HepG2 (cell line): ENCODE measurements at regions not wholly inside any gene's neighbourhood (a gene's known extent, or its start where the extent isn't known, plus 50 kb on each side); places are given as distances from the start of the nearest gene placed in this dataset.

ENCODE experiments used
- ATAC-seq: fragments of 200-7000 bp; cut with Tn5 transposase; 3 replicates; pipeline ENCODE4 v1.9.1; 2020; ENCODE audit warnings: mild to moderate bottlenecking, moderate library complexity
- BruUV-seq: library from RNA; stranded (reverse); fragments of 400-500 nt; replicated peaks from 2 replicates; lab custom pipeline; 2021; lab: Mats Ljungman, UMichigan
- CTCF ChIA-PET: fragments of 300-600 bp; formaldehyde crosslinking; extraction: SDS; loops from one replicate; lab custom pipeline; 2021; ENCODE audit warnings: low total read pairs, inconsistent platforms, low intra/inter-chr PET ratio; lab: Yijun Ruan, JAX
- POLR2A ChIA-PET: fragments of 350-600 bp; sonication (Branson Sonifier 250); formaldehyde crosslinking; loops from one replicate; lab custom pipeline; 2020; ENCODE audit warnings: antibody characterized with exemption, inconsistent platforms; lab: Yijun Ruan, JAX
- DNase-seq: peaks from one replicate; pipeline ENCODE4 v3.0.0-alpha.2; 2015; ENCODE audit warnings: low spot score
- FAIRE-seq: peaks from 3 replicates; lab custom pipeline; 2011; peaks lifted over from hg19 to GRCh38; lab: Jason Lieb, UNC
- H2AFZ ChIP-seq: one replicate; pipeline ENCODE4 v1.6.1; 2011; ENCODE audit warnings: low read length, inconsistent platforms
- H3K27ac ChIP-seq: fragments of 300-600 bp; 3 replicates; pipeline ENCODE4 v1.8.0; 2011; ENCODE audit warnings: mixed run types, mild to moderate bottlenecking, mixed read lengths, low read length, inconsistent platforms; ENCODE audit not compliant: insufficient read depth; ENCODE audit errors: extremely low read length
- H3K27me3 ChIP-seq, 2 experiments: fragments of 200-600 bp in 1 of 2; 2 replicates in 1 of 2; 3 replicates in 1 of 2; pipeline versions ENCODE4 v1.6.0 to v1.8.0; 2011; ENCODE audit warnings: low read length in 2 of 2, mild to moderate bottlenecking in 2 of 2, moderate library complexity in 2 of 2, inconsistent platforms in 1 of 2; ENCODE audit not compliant: insufficient read depth in 2 of 2, control insufficient read depth in 1 of 2
- H3K36me3 ChIP-seq, 2 experiments: fragments of 200-600 bp in 1 of 2; replicated peaks in 1 of 2; 2 replicates in 1 of 2; 3 replicates in 1 of 2; pipeline versions ENCODE4 v1.5.1 to v1.8.0; 2011; ENCODE audit warnings: low read length in 2 of 2, inconsistent platforms in 1 of 2; ENCODE audit not compliant: insufficient read depth in 2 of 2, control insufficient read depth in 1 of 2
- H3K4me1 ChIP-seq: 2 replicates; pipeline ENCODE4 v1.5.1; 2012; ENCODE audit warnings: low read length, inconsistent platforms; ENCODE audit not compliant: insufficient read depth
- H3K4me2 ChIP-seq: 2 replicates; pipeline ENCODE4 v1.6.0; 2011; ENCODE audit warnings: low read depth, low read length, inconsistent platforms
- H3K4me3 ChIP-seq, 3 experiments: fragments of 200-600 bp in 1 of 3; sonication (generic), shearing (Covaris generic) in 1 of 3; replicated peaks in 1 of 3; 2 replicates each; pipeline ENCODE4 v1.5.1; 2011 to 2016; ENCODE audit warnings: low read length in 3 of 3, inconsistent platforms in 2 of 3, low read depth in 2 of 3, mild to moderate bottlenecking in 2 of 3, control low read depth in 1 of 3, mixed read lengths in 1 of 3; ENCODE audit not compliant: insufficient read depth in 1 of 3
- H3K79me2 ChIP-seq: one replicate; pipeline ENCODE4 v1.6.1; 2011; ENCODE audit warnings: low read length, inconsistent platforms; ENCODE audit not compliant: insufficient read depth
- H3K9ac ChIP-seq: 2 replicates; pipeline ENCODE4 v1.6.0; 2011; ENCODE audit warnings: mild to moderate bottlenecking, low read depth, low read length, inconsistent platforms; ENCODE audit not compliant: insufficient read depth
- H3K9me3 ChIP-seq: 2 replicates; pipeline ENCODE4 v1.5.1; 2012; ENCODE audit warnings: mild to moderate bottlenecking, low read length
- H4K20me1 ChIP-seq: 2 replicates; pipeline ENCODE4 v1.6.0; 2011; ENCODE audit warnings: inconsistent platforms, mild to moderate bottlenecking, low read length, moderate library complexity; ENCODE audit not compliant: insufficient read depth
- FOXJ3 ChIP-seq: sonication (generic); formaldehyde crosslinking; IDR thresholded peaks from 2 replicates; pipeline ENCODE4 v1.4.0; 2020; ENCODE audit warnings: missing genetic modification reagents, mild to moderate bottlenecking, borderline replicate concordance
- MAFF ChIP-seq: IDR thresholded peaks from 2 replicates; pipeline ENCODE4 v1.6.1; 2011; ENCODE audit warnings: low read depth, low read length, improper control_type of control experiment
- MAFG ChIP-seq: sonication (generic); formaldehyde crosslinking; IDR thresholded peaks from 2 replicates; pipeline ENCODE4 v1.5.1; 2020; ENCODE audit warnings: mild to moderate bottlenecking, missing genetic modification reagents
- MAFK ChIP-seq, 2 experiments: IDR thresholded peaks in 1 of 2; conservative IDR thresholded peaks in 1 of 2; 2 replicates each; pipeline ENCODE4 v1.6.1; 2011; ENCODE audit warnings: improper control_type of control experiment in 2 of 2, low read length in 2 of 2
- NR2F2 ChIP-seq: IDR thresholded peaks from 2 replicates; pipeline ENCODE4 v1.6.1; 2012; ENCODE audit warnings: low read depth, inconsistent platforms, borderline replicate concordance
- WGBS: methylation state at CpG from one replicate; pipeline ENCODE4 v1.1.6; 2017; ENCODE audit warnings: low lambda C conversion rate; 5-methylcytosine and 5-hydroxymethylcytosine counted together
- in situ Hi-C: cut with HindIII; loops from 2 replicates; pipeline ENCODE4 v1.10.0; 2017; ENCODE audit warnings: low pct_unique_long_range_greater_than_20kb; ENCODE audit not compliant: extremely low pct_ligation_motif_present
- intact Hi-C: fragments of 100-400 bp; cut with micrococcal nuclease; formaldehyde crosslinking; loops from one replicate; pipeline ENCODE4 v1.10.0; 2022; ENCODE audit not compliant: unreplicated experiment

DNA sequence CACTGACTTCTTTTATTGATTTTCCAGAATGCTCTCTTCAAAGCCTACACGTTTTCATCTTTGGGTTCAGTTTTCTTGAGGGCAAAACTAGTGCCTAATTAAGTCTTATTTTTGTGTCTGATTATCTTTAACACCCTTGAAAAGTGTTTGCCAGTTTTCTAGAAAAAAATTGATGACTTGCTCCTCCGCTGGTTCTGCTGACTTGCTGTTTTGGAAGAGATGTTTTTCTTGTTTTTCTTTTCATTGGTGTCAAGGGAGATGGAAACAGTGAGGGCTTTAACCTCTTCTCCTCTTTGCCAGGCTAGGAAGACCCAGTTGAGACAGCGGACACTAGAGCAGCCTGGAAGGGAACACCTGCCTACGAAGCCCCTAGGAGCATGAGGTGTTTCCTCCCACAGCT lies 123.7 kb upstream of the EEPD1 start:
- intact Hi-C loops: no loop called here
- no peak overlapping the region for H3K4me3 ChIP-seq
- H3K27me3 ChIP-seq: peaks cover 0 to 8% of the 10 kb centered on the region in 2 experiments; a peak in 2 of 5 replicates
- H3K27ac ChIP-seq: no peak overlapping the region
- no peak overlapping the region for H2AFZ ChIP-seq
- no peak overlapping the region for H3K4me2 ChIP-seq
- POLR2A ChIA-PET: no interaction called here
- CTCF ChIA-PET: no interaction called here
- no peaks in the 10 kb centered on the region for H3K9me3 ChIP-seq
- no peak for FAIRE-seq
- H4K20me1 ChIP-seq: no peaks in the 10 kb centered on the region
- no TSS peak for BruUV-seq
- no peaks in the 10 kb centered on the region for H3K4me1 ChIP-seq
- H3K9ac ChIP-seq: no peak overlapping the region
- no peak for DNase-seq
- TF ChIP-seq MAFF: peak; percentile 77
- TF ChIP-seq FOXJ3 (CRISPR knock-in tag): no peak
- peak; percentile 59 to 80; a peak in 3 of 4 replicates for TF ChIP-seq MAFK (conservative IDR thresholded peaks at IDR 0.05 in 1 of 2, IDR thresholded peaks at IDR 0.05 in 1 of 2; ENCODE audit: low read length in 2 of 2)
- H3K36me3 ChIP-seq: no peaks in the 10 kb centered on the region
- no peak for ATAC-seq
- H3K79me2 ChIP-seq: no peaks in the 10 kb centered on the region
- in situ Hi-C loops: no loop called here
- WGBS: 42% methylated on average over 4 of the region's 4 CpGs

DNA sequence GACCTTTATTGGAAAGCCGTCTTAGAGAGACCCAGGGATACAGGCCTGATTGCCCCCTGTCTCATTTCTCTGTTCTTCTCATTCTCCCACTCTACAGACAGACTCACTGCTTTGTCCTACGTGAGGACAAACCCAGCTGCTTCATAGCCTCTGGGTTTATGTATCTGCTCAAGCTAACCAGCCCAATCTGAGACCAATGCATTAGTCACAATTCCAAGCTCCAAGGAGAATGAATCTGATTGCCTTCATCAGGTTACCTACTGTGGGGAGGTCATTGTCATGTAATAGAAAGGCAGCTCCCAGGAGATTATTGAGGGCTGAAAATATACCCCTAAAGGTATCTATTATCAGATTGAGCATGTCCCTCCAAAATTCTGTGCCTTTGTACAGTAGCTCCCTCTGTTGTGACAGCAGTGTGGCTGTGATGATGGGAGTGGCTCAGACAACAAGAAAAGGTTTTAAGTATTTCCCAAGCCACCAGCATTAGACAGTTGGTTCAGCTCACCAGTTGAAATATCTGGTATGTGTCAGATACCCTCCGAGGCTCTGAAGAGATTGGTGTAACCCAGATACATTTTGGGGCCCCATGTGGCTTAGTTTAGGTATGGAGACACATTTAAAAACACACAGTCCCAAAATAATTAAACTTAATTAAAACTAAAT lies 123.1 kb upstream of the EEPD1 start:
- no peak for FAIRE-seq
- 9% methylated on average over 3 of the region's 3 CpGs for WGBS
- BruUV-seq: no TSS peak
- no peak for TF ChIP-seq NR2F2
- no peak for TF ChIP-seq MAFG (CRISPR knock-in tag)
- no peaks in the 10 kb centered on the region for H3K36me3 ChIP-seq
- H3K4me1 ChIP-seq: no peaks in the 10 kb centered on the region
- ChIA-PET CTCF (no interaction called here), POLR2A (no interaction called here)
- no peaks in the 10 kb centered on the region for H4K20me1 ChIP-seq
- H3K27ac ChIP-seq: no peak overlapping the region
- H3K9ac ChIP-seq: no peak overlapping the region
- DNase-seq: no peak
- H3K79me2 ChIP-seq: no peaks in the 10 kb centered on the region
- H2AFZ ChIP-seq: no peak overlapping the region
- no peak for ATAC-seq
- no peak overlapping the region for H3K4me2 ChIP-seq
- in situ Hi-C loops: no loop called here
- intact Hi-C loops: no loop called here
- H3K27me3 ChIP-seq: peaks cover 0 to 9% of the 10 kb centered on the region in 2 experiments; a peak in 2 of 5 replicates
- no peaks in the 10 kb centered on the region for H3K9me3 ChIP-seq
- H3K4me3 ChIP-seq: no peak overlapping the region
